ENCODE measurements at regions not wholly inside any gene's neighbourhood (a gene's known extent, or its start where the extent isn't known, plus 50 kb on each side); places are given as distances from the start of the nearest gene placed in this dataset.

GRCh38 chr1:213728593-213729536 lies 258.9 kb upstream of the PROX1 start:
- TF ChIP-seq CTCF (IDR thresholded peaks at IDR 0.05; ENCODE audit: poor library complexity) (no peak), EZH2 (IDR thresholded peaks at IDR 0.05; ENCODE audit: borderline replicate concordance) (no peak)

Data from hepatocyte (in vitro differentiated cells).